OCI-LY7 (cell line): ENCODE measurements at regions not wholly inside any gene's neighbourhood (a gene's known extent, or its start where the extent isn't known, plus 50 kb on each side); places are given as distances from the start of the nearest gene placed in this dataset.

Experiments
- CTCF ChIP-seq: fragments of 200-600 bp; sonication (generic); conservative IDR thresholded peaks from 2 replicates; pipeline ENCODE4 v1.5.1; 2014; ENCODE audit warnings: mild to moderate bottlenecking, antibody characterized with exemption, low read length, moderate library complexity, mixed read lengths
- EZH2phosphoT487 ChIP-seq: fragments of 200-600 bp; sonication (generic); IDR thresholded peaks from 2 replicates; pipeline ENCODE4 v1.6.1; 2018; ENCODE audit warnings: low read depth, borderline replicate concordance, mild to moderate bottlenecking, mixed run types, antibody characterized with exemption, low read length, moderate library complexity, mixed read lengths

- TF ChIP-seq CTCF, result no peak
- TF ChIP-seq EZH2phosphoT487, result no peak
Measured at GRCh38 chr22:49531368-49531791, 296.3 kb downstream of the BRD1 start.
